GM12878 (cell line): ENCODE measurements at regions not wholly inside any gene's neighbourhood (a gene's known extent, or its start where the extent isn't known, plus 50 kb on each side); places are given as distances from the start of the nearest gene placed in this dataset.

Experiments used
- EZH2 ChIP-seq: IDR thresholded peaks from 2 replicates; pipeline ENCODE4 v1.6.1; 2012; ENCODE audit warnings: low read depth, mild to moderate bottlenecking, control low read depth, inconsistent platforms, low read length, borderline replicate concordance; ENCODE audit not compliant: control insufficient read depth
- ZNF274 ChIP-seq: IDR thresholded peaks from one replicate; pipeline ENCODE4 v1.8.0; 2011; ENCODE audit not compliant: insufficient read length, insufficient read depth

DNA sequence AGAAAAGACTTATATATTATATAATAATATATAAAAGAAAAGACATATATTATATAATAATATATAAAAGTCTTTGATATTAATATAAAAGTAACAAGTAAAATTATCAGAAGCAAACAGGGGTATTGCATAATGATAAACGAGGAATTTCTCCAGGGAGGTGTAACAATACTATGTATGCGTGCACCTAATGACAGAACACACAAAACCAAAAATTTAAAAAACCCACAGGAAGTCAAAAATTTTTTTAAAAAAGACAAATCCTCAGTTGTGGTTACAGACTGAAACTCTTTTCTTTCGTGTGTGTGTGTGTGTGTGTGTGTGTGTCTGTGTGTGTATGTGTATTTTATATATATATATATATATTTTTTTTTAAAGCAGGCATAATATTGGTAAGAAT, 279.2 kb upstream of the DPP6 start:
- no peak for TF ChIP-seq EZH2
- TF ChIP-seq ZNF274, result no peak
